Keratinocyte (primary cell): ENCODE measurements at regions not wholly inside any gene's neighbourhood (a gene's known extent, or its start where the extent isn't known, plus 50 kb on each side); places are given as distances from the start of the nearest gene placed in this dataset.

Experiments
- DNase-seq: peaks from one replicate; pipeline ENCODE4 v3.0.0-alpha.2; 2011; ENCODE audit warnings: low read depth, missing footprints, low spot score
- FAIRE-seq: peaks from 2 replicates; lab custom pipeline; 2011; peaks lifted over from hg19 to GRCh38; lab: Jason Lieb, UNC
- H2AFZ ChIP-seq: 2 replicates; pipeline ENCODE4 v1.6.0; 2012; ENCODE audit warnings: low read length, control low read depth, inconsistent platforms; ENCODE audit not compliant: control insufficient read depth
- H3K27ac ChIP-seq: 2 replicates; pipeline ENCODE4 v1.5.1; 2011; ENCODE audit warnings: low read length; ENCODE audit not compliant: control insufficient read depth, insufficient read depth
- H3K27me3 ChIP-seq: 3 replicates; pipeline ENCODE4 v1.6.0; 2011; ENCODE audit warnings: low read length; ENCODE audit not compliant: control insufficient read depth, insufficient read depth; ENCODE audit errors: extremely low read depth
- H3K36me3 ChIP-seq, 2 experiments: 2 replicates in 1 of 2; 3 replicates in 1 of 2; pipeline ENCODE4 v1.5.1; 2011; ENCODE audit warnings: low read length in 2 of 2, mild to moderate bottlenecking in 1 of 2; ENCODE audit not compliant: control insufficient read depth in 2 of 2, insufficient read depth in 2 of 2; ENCODE audit errors: extremely low read depth in 1 of 2
- H3K4me1 ChIP-seq: 3 replicates; pipeline ENCODE4 v1.5.1; 2011; ENCODE audit warnings: low read length; ENCODE audit not compliant: control insufficient read depth, insufficient read depth; ENCODE audit errors: extremely low read depth
- H3K4me2 ChIP-seq: 3 replicates; pipeline ENCODE4 v1.6.0; 2011; ENCODE audit warnings: low read depth, low read length; ENCODE audit not compliant: control insufficient read depth, insufficient read depth; ENCODE audit errors: extremely low read depth
- H3K4me3 ChIP-seq, 3 experiments: fragments of 200-600 bp in 1 of 3; sonication (generic) in 1 of 3; 2 replicates in 2 of 3; 3 replicates in 1 of 3; pipeline ENCODE4 v1.5.1; 2011 to 2016; ENCODE audit warnings: low read length in 3 of 3, mild to moderate bottlenecking in 3 of 3, control low read depth in 2 of 3, inconsistent platforms in 1 of 3, low read depth in 1 of 3, mixed read lengths in 1 of 3, mixed run types in 1 of 3, moderate library complexity in 1 of 3; ENCODE audit not compliant: control insufficient read depth in 2 of 3, insufficient read depth in 2 of 3; ENCODE audit errors: extremely low read depth in 1 of 3
- H3K79me2 ChIP-seq: 2 replicates; pipeline ENCODE4 v1.6.0; 2012; ENCODE audit warnings: low read length; ENCODE audit not compliant: control insufficient read depth, insufficient read depth
- H3K9ac ChIP-seq: 3 replicates; pipeline ENCODE4 v1.6.0; 2011; ENCODE audit warnings: low read length; ENCODE audit not compliant: control insufficient read depth, insufficient read depth; ENCODE audit errors: extremely low read depth
- H3K9me1 ChIP-seq: 3 replicates; pipeline ENCODE4 v1.6.0; 2011; ENCODE audit warnings: low read length; ENCODE audit not compliant: control insufficient read depth, insufficient read depth; ENCODE audit errors: extremely low read depth
- H3K9me3 ChIP-seq: 2 replicates; pipeline ENCODE4 v1.5.1; 2012; ENCODE audit warnings: low read depth, low read length; ENCODE audit not compliant: control insufficient read depth
- H4K20me1 ChIP-seq: 3 replicates; pipeline ENCODE4 v1.6.0; 2011; ENCODE audit warnings: low read length; ENCODE audit not compliant: control insufficient read depth, insufficient read depth; ENCODE audit errors: extremely low read depth
- EZH2 ChIP-seq: IDR thresholded peaks from one replicate; pipeline ENCODE4 v1.6.1; 2012; ENCODE audit warnings: inconsistent platforms, mild to moderate bottlenecking, low read length, moderate library complexity
- dilution Hi-C: fragments of 300-500 bp; cut with MboI; formaldehyde crosslinking; loops from one replicate; pipeline ENCODE4 v1.7.0; 2020; ENCODE audit warnings: low sequenced_read_pairs; ENCODE audit not compliant: extremely low pct_ligation_motif_present
- TF ChIP-seq, protein P1 (sequence below), 3 experiments: IDR thresholded peaks in 1 of 3; conservative IDR thresholded peaks in 1 of 3; optimal IDR thresholded peaks in 1 of 3; 2 replicates in 2 of 3; 3 replicates in 1 of 3; pipeline versions ENCODE3 to v1.5.1; 2011; ENCODE audit warnings: low read length in 3 of 3, mild to moderate bottlenecking in 3 of 3, moderate library complexity in 2 of 3, control low read depth in 1 of 3, inconsistent platforms in 1 of 3; ENCODE audit not compliant: insufficient read depth in 2 of 3; ENCODE audit errors: extremely low read depth in 1 of 3

DNA sequence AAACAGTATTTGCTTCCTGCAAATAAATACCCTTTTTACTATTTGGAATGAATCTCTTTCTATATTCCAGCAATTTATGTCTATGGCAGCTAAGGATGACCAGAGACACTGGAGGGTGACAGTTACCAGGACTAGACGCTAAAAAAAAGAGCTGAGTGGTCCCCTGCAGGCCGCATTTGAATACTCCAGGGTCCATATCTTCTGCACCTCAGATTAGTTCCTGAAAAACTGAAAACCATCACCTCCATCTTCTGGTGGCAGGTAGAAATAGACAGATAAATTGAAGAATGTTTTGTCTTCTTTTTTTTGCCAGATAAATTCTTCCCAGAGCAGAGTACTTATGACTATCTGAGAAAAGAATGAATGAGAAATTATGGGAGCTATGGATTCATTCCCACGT, 145.6 kb downstream of the CSNK2A3 start:
- Histone ChIP-seq H3K36me3 (no peaks in the 10 kb centered on the region), H3K27ac (no peak overlapping the region), H3K79me2 (no peaks in the 10 kb centered on the region), H4K20me1 (no peaks in the 10 kb centered on the region), H3K27me3 (peaks cover 9% of the 10 kb centered on the region), H2AFZ (no peak overlapping the region), H3K9ac (no peak overlapping the region), H3K4me1 (peaks cover 12% of the 10 kb centered on the region), H3K4me2 (no peak overlapping the region), H3K9me1 (no peaks in the 10 kb centered on the region), H3K4me3 (no peak overlapping the region), H3K9me3 (peaks cover 6% of the 10 kb centered on the region)
- DNase-seq = no peak
- TF ChIP-seq, protein P1, sequence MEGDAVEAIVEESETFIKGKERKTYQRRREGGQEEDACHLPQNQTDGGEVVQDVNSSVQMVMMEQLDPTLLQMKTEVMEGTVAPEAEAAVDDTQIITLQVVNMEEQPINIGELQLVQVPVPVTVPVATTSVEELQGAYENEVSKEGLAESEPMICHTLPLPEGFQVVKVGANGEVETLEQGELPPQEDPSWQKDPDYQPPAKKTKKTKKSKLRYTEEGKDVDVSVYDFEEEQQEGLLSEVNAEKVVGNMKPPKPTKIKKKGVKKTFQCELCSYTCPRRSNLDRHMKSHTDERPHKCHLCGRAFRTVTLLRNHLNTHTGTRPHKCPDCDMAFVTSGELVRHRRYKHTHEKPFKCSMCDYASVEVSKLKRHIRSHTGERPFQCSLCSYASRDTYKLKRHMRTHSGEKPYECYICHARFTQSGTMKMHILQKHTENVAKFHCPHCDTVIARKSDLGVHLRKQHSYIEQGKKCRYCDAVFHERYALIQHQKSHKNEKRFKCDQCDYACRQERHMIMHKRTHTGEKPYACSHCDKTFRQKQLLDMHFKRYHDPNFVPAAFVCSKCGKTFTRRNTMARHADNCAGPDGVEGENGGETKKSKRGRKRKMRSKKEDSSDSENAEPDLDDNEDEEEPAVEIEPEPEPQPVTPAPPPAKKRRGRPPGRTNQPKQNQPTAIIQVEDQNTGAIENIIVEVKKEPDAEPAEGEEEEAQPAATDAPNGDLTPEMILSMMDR (optimal IDR thresholded peaks at IDR 0.05 in 1 of 3, IDR thresholded peaks at IDR 0.05 in 1 of 3, conservative IDR thresholded peaks at IDR 0.05 in 1 of 3; ENCODE audit: extremely low read depth in 1 of 3, insufficient read depth in 2 of 3, low read length in 3 of 3) = no peak
- TF ChIP-seq EZH2 = no peak
- no peak for FAIRE-seq
- dilution Hi-C loops = no loop called here

DNA sequence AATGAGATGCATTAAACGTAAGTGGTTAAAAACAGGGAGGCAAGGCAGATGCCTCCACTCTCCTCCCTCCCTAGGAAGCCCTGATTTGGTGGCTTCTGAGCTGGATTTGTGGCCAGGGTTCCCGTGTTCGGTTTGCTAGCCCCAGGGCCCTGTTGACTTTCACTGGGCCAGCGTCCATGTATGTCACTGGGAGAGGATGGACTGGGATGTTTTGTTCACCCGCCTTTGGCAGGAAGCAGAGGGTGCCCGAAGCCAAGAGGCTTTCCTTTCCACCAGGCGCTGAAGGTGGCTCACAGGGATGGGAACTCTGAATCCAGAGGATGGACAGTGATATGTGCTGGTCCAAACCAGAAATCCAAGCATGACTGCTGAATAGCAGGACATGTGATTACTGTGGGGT, 146.6 kb downstream of the CSNK2A3 start:
- TF ChIP-seq EZH2 = no peak
- TF ChIP-seq, protein P1 (optimal IDR thresholded peaks at IDR 0.05 in 1 of 3, IDR thresholded peaks at IDR 0.05 in 1 of 3, conservative IDR thresholded peaks at IDR 0.05 in 1 of 3; ENCODE audit: extremely low read depth in 1 of 3, insufficient read depth in 2 of 3, low read length in 3 of 3) = no peak
- Histone ChIP-seq H3K9ac (no peak overlapping the region), H3K4me1 (peaks cover 6% of the 10 kb centered on the region), H3K27ac (no peak overlapping the region), H3K9me1 (no peaks in the 10 kb centered on the region), H4K20me1 (no peaks in the 10 kb centered on the region), H2AFZ (no peak overlapping the region), H3K79me2 (no peaks in the 10 kb centered on the region), H3K4me2 (no peak overlapping the region), H3K9me3 (peaks cover 7% of the 10 kb centered on the region), H3K27me3 (peaks cover 9% of the 10 kb centered on the region), H3K4me3 (no peak overlapping the region), H3K36me3 (no peaks in the 10 kb centered on the region)
- DNase-seq (no peak), FAIRE-seq (no peak)
- dilution Hi-C loops = no loop called here
